HepG2 (cell line): ENCODE measurements at regions not wholly inside any gene's neighbourhood (a gene's known extent, or its start where the extent isn't known, plus 50 kb on each side); places are given as distances from the start of the nearest gene placed in this dataset.

ENCODE experiments used
- ATAC-seq: fragments of 200-7000 bp; cut with Tn5 transposase; 3 replicates; pipeline ENCODE4 v1.9.1; 2020; ENCODE audit warnings: mild to moderate bottlenecking, moderate library complexity
- BruUV-seq: library from RNA; stranded (reverse); fragments of 400-500 nt; replicated peaks from 2 replicates; lab custom pipeline; 2021; lab: Mats Ljungman, UMichigan
- CTCF ChIA-PET: fragments of 300-600 bp; formaldehyde crosslinking; extraction: SDS; loops from one replicate; lab custom pipeline; 2021; ENCODE audit warnings: low total read pairs, inconsistent platforms, low intra/inter-chr PET ratio; lab: Yijun Ruan, JAX
- POLR2A ChIA-PET: fragments of 350-600 bp; sonication (Branson Sonifier 250); formaldehyde crosslinking; loops from one replicate; lab custom pipeline; 2020; ENCODE audit warnings: antibody characterized with exemption, inconsistent platforms; lab: Yijun Ruan, JAX
- DNase-seq: peaks from one replicate; pipeline ENCODE4 v3.0.0-alpha.2; 2015; ENCODE audit warnings: low spot score
- FAIRE-seq: peaks from 3 replicates; lab custom pipeline; 2011; peaks lifted over from hg19 to GRCh38; lab: Jason Lieb, UNC
- H2AFZ ChIP-seq: one replicate; pipeline ENCODE4 v1.6.1; 2011; ENCODE audit warnings: low read length, inconsistent platforms
- H3K27ac ChIP-seq: fragments of 300-600 bp; 3 replicates; pipeline ENCODE4 v1.8.0; 2011; ENCODE audit warnings: mixed run types, mild to moderate bottlenecking, mixed read lengths, low read length, inconsistent platforms; ENCODE audit not compliant: insufficient read depth; ENCODE audit errors: extremely low read length
- H3K27me3 ChIP-seq, 2 experiments: fragments of 200-600 bp in 1 of 2; 2 replicates in 1 of 2; 3 replicates in 1 of 2; pipeline versions ENCODE4 v1.6.0 to v1.8.0; 2011; ENCODE audit warnings: low read length in 2 of 2, mild to moderate bottlenecking in 2 of 2, moderate library complexity in 2 of 2, inconsistent platforms in 1 of 2; ENCODE audit not compliant: insufficient read depth in 2 of 2, control insufficient read depth in 1 of 2
- H3K36me3 ChIP-seq, 2 experiments: fragments of 200-600 bp in 1 of 2; replicated peaks in 1 of 2; 2 replicates in 1 of 2; 3 replicates in 1 of 2; pipeline versions ENCODE4 v1.5.1 to v1.8.0; 2011; ENCODE audit warnings: low read length in 2 of 2, inconsistent platforms in 1 of 2; ENCODE audit not compliant: insufficient read depth in 2 of 2, control insufficient read depth in 1 of 2
- H3K4me1 ChIP-seq: 2 replicates; pipeline ENCODE4 v1.5.1; 2012; ENCODE audit warnings: low read length, inconsistent platforms; ENCODE audit not compliant: insufficient read depth
- H3K4me2 ChIP-seq: 2 replicates; pipeline ENCODE4 v1.6.0; 2011; ENCODE audit warnings: low read depth, low read length, inconsistent platforms
- H3K4me3 ChIP-seq, 3 experiments: fragments of 200-600 bp in 1 of 3; sonication (generic), shearing (Covaris generic) in 1 of 3; replicated peaks in 1 of 3; 2 replicates each; pipeline ENCODE4 v1.5.1; 2011 to 2016; ENCODE audit warnings: low read length in 3 of 3, inconsistent platforms in 2 of 3, low read depth in 2 of 3, mild to moderate bottlenecking in 2 of 3, control low read depth in 1 of 3, mixed read lengths in 1 of 3; ENCODE audit not compliant: insufficient read depth in 1 of 3
- H3K79me2 ChIP-seq: one replicate; pipeline ENCODE4 v1.6.1; 2011; ENCODE audit warnings: low read length, inconsistent platforms; ENCODE audit not compliant: insufficient read depth
- H3K9ac ChIP-seq: 2 replicates; pipeline ENCODE4 v1.6.0; 2011; ENCODE audit warnings: mild to moderate bottlenecking, low read depth, low read length, inconsistent platforms; ENCODE audit not compliant: insufficient read depth
- H3K9me3 ChIP-seq: 2 replicates; pipeline ENCODE4 v1.5.1; 2012; ENCODE audit warnings: mild to moderate bottlenecking, low read length
- H4K20me1 ChIP-seq: 2 replicates; pipeline ENCODE4 v1.6.0; 2011; ENCODE audit warnings: inconsistent platforms, mild to moderate bottlenecking, low read length, moderate library complexity; ENCODE audit not compliant: insufficient read depth
- CENPBD1 ChIP-seq: sonication (generic); formaldehyde crosslinking; IDR thresholded peaks from 2 replicates; pipeline ENCODE4 v1.8.0; 2022; ENCODE audit warnings: missing genetic modification reagents, low read depth, mild to moderate bottlenecking, borderline replicate concordance
- KDM5B ChIP-seq: sonication (generic); formaldehyde crosslinking; IDR thresholded peaks from 2 replicates; pipeline ENCODE4 v1.4.0; 2020; ENCODE audit warnings: missing genetic modification reagents, mild to moderate bottlenecking, borderline replicate concordance
- MAFF ChIP-seq: IDR thresholded peaks from 2 replicates; pipeline ENCODE4 v1.6.1; 2011; ENCODE audit warnings: low read depth, low read length, improper control_type of control experiment
- PRPF4 ChIP-seq: fragments of 200-400 bp; formaldehyde crosslinking; IDR thresholded peaks from 2 replicates; pipeline ENCODE4 v1.6.1; 2016; ENCODE audit warnings: low read length, low read depth; ENCODE audit not compliant: poor library complexity, severe bottlenecking
- SAP130 ChIP-seq: IDR thresholded peaks from 2 replicates; pipeline ENCODE4 v1.6.1; 2016; ENCODE audit warnings: low read depth
- SNAPC2 ChIP-seq: sonication (generic); formaldehyde crosslinking; IDR thresholded peaks from 2 replicates; pipeline ENCODE4 v1.8.1; 2022; ENCODE audit warnings: mild to moderate bottlenecking, missing genetic modification reagents
- ZBTB21 ChIP-seq: sonication (generic); formaldehyde crosslinking; IDR thresholded peaks from 2 replicates; pipeline ENCODE4 v1.4.0; 2020; ENCODE audit warnings: missing genetic modification reagents
- ZNF549 ChIP-seq: sonication (generic); formaldehyde crosslinking; IDR thresholded peaks from 2 replicates; pipeline ENCODE4 v1.5.0; 2020; ENCODE audit warnings: missing genetic modification reagents
- ZNF572 ChIP-seq: sonication (generic); formaldehyde crosslinking; IDR thresholded peaks from 2 replicates; pipeline ENCODE4 v1.5.1; 2020; ENCODE audit warnings: mild to moderate bottlenecking, missing genetic modification reagents
- ZNF746 ChIP-seq: sonication (generic); formaldehyde crosslinking; IDR thresholded peaks from 2 replicates; pipeline ENCODE4 v1.8.0; 2022; ENCODE audit warnings: mild to moderate bottlenecking, missing genetic modification reagents
- ZNF782 ChIP-seq: sonication (generic); formaldehyde crosslinking; IDR thresholded peaks from 2 replicates; pipeline ENCODE4 v1.4.0; 2020; ENCODE audit warnings: missing genetic modification reagents, mild to moderate bottlenecking, borderline replicate concordance
- WGBS: methylation state at CpG from one replicate; pipeline ENCODE4 v1.1.6; 2017; ENCODE audit warnings: low lambda C conversion rate; 5-methylcytosine and 5-hydroxymethylcytosine counted together
- in situ Hi-C: cut with HindIII; loops from 2 replicates; pipeline ENCODE4 v1.10.0; 2017; ENCODE audit warnings: low pct_unique_long_range_greater_than_20kb; ENCODE audit not compliant: extremely low pct_ligation_motif_present
- intact Hi-C: fragments of 100-400 bp; cut with micrococcal nuclease; formaldehyde crosslinking; loops from one replicate; pipeline ENCODE4 v1.10.0; 2022; ENCODE audit not compliant: unreplicated experiment
- TF ChIP-seq, protein P1 (sequence below): sonication (generic); formaldehyde crosslinking; IDR thresholded peaks from 2 replicates; pipeline ENCODE4 v1.4.0; 2020; ENCODE audit warnings: missing genetic modification reagents
- TF ChIP-seq, protein P2 (sequence below): sonication (generic); formaldehyde crosslinking; IDR thresholded peaks from 2 replicates; pipeline ENCODE4 v1.5.1; 2020; ENCODE audit warnings: mild to moderate bottlenecking, moderate library complexity, missing genetic modification reagents
- TF ChIP-seq, protein P3 (sequence below): sonication (generic); formaldehyde crosslinking; IDR thresholded peaks from 2 replicates; pipeline ENCODE4 v1.9.0; 2021; ENCODE audit warnings: missing genetic modification reagents, borderline replicate concordance
- TF ChIP-seq, protein P4 (sequence below): IDR thresholded peaks from 2 replicates; pipeline ENCODE4 v1.6.1; 2018; ENCODE audit warnings: missing genetic modification reagents

GRCh38 chrX:98029861-98030260 lies 1146.2 kb downstream of the RPA4 start:
- Histone ChIP-seq H3K36me3 (no peaks in the 10 kb centered on the region), H3K4me3 (no peak overlapping the region), H3K4me2 (no peak overlapping the region), H3K9ac (no peak overlapping the region), H4K20me1 (no peaks in the 10 kb centered on the region), H3K27me3 (no peaks in the 10 kb centered on the region), H3K27ac (no peak overlapping the region), H3K9me3 (no peaks in the 10 kb centered on the region), H3K79me2 (no peaks in the 10 kb centered on the region), H2AFZ (no peak overlapping the region), H3K4me1 (no peaks in the 10 kb centered on the region)
- intact Hi-C loops: no loop called here
- in situ Hi-C loops: no loop called here
- POLR2A ChIA-PET: no interaction called here
- CTCF ChIA-PET: no interaction called here
- ATAC-seq (no peak), DNase-seq (no peak), FAIRE-seq (no peak)
- no TSS peak for BruUV-seq
- TF ChIP-seq, protein P1, sequence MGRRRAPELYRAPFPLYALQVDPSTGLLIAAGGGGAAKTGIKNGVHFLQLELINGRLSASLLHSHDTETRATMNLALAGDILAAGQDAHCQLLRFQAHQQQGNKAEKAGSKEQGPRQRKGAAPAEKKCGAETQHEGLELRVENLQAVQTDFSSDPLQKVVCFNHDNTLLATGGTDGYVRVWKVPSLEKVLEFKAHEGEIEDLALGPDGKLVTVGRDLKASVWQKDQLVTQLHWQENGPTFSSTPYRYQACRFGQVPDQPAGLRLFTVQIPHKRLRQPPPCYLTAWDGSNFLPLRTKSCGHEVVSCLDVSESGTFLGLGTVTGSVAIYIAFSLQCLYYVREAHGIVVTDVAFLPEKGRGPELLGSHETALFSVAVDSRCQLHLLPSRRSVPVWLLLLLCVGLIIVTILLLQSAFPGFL (CRISPR knock-in tag): no peak
- TF ChIP-seq PRPF4 (no peak), SAP130 (CRISPR knock-in tag) (no peak), KDM5B (no peak), SNAPC2 (CRISPR knock-in tag) (no peak), ZNF746 (CRISPR knock-in tag) (no peak), ZNF549 (no peak), MAFF (no peak), ZNF782 (CRISPR knock-in tag) (no peak), ZBTB21 (CRISPR knock-in tag) (no peak), CENPBD1 (CRISPR knock-in tag) (no peak), ZNF572 (CRISPR knock-in tag) (no peak)
- TF ChIP-seq, protein P2, sequence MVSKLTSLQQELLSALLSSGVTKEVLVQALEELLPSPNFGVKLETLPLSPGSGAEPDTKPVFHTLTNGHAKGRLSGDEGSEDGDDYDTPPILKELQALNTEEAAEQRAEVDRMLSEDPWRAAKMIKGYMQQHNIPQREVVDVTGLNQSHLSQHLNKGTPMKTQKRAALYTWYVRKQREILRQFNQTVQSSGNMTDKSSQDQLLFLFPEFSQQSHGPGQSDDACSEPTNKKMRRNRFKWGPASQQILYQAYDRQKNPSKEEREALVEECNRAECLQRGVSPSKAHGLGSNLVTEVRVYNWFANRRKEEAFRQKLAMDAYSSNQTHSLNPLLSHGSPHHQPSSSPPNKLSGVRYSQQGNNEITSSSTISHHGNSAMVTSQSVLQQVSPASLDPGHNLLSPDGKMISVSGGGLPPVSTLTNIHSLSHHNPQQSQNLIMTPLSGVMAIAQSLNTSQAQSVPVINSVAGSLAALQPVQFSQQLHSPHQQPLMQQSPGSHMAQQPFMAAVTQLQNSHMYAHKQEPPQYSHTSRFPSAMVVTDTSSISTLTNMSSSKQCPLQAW (CRISPR knock-in tag): no peak
- TF ChIP-seq, protein P3, sequence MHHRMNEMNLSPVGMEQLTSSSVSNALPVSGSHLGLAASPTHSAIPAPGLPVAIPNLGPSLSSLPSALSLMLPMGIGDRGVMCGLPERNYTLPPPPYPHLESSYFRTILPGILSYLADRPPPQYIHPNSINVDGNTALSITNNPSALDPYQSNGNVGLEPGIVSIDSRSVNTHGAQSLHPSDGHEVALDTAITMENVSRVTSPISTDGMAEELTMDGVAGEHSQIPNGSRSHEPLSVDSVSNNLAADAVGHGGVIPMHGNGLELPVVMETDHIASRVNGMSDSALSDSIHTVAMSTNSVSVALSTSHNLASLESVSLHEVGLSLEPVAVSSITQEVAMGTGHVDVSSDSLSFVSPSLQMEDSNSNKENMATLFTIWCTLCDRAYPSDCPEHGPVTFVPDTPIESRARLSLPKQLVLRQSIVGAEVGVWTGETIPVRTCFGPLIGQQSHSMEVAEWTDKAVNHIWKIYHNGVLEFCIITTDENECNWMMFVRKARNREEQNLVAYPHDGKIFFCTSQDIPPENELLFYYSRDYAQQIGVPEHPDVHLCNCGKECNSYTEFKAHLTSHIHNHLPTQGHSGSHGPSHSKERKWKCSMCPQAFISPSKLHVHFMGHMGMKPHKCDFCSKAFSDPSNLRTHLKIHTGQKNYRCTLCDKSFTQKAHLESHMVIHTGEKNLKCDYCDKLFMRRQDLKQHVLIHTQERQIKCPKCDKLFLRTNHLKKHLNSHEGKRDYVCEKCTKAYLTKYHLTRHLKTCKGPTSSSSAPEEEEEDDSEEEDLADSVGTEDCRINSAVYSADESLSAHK (CRISPR knock-in tag): no peak
- TF ChIP-seq, protein P4, sequence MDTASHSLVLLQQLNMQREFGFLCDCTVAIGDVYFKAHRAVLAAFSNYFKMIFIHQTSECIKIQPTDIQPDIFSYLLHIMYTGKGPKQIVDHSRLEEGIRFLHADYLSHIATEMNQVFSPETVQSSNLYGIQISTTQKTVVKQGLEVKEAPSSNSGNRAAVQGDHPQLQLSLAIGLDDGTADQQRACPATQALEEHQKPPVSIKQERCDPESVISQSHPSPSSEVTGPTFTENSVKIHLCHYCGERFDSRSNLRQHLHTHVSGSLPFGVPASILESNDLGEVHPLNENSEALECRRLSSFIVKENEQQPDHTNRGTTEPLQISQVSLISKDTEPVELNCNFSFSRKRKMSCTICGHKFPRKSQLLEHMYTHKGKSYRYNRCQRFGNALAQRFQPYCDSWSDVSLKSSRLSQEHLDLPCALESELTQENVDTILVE (CRISPR knock-in tag): no peak
- TF ChIP-seq, all 625 proteins: peak for 0
- WGBS: 20% methylated on average over 1 of the region's 12 CpGs
